Activated T-cell treated with anti-CD3 and anti-CD28 coated beads for 48 hours (primary cell): ENCODE measurements at regions not wholly inside any gene's neighbourhood (a gene's known extent, or its start where the extent isn't known, plus 50 kb on each side); places are given as distances from the start of the nearest gene placed in this dataset.

ENCODE experiments used
- DNase-seq: peaks from one replicate; pipeline ENCODE4 v3.0.0-alpha.2; 2020; ENCODE audit warnings: low read depth

- DNase-seq = no peak
Observed at GRCh38 chr20:7516621-7517111, 423.6 kb downstream of the HAO1 start.

- no peak for DNase-seq
Observed at GRCh38 chr20:7520361-7520760, 419.9 kb downstream of the HAO1 start.

GRCh38 chr20:7523288-7523687, 417.0 kb downstream of the HAO1 start:
- DNase-seq = no peak

GRCh38 chr20:7540018-7540417, 400.2 kb downstream of the HAO1 start:
- no peak for DNase-seq

- no peak for DNase-seq
Observed at GRCh38 chr20:7540923-7541322, 399.3 kb downstream of the HAO1 start.

GRCh38 chr20:7571101-7571500, 369.2 kb downstream of the HAO1 start:
- DNase-seq = no peak

- no peak for DNase-seq
Observed at GRCh38 chr20:7571521-7572055, 368.7 kb downstream of the HAO1 start.

GRCh38 chr20:7579888-7580287, 360.4 kb downstream of the HAO1 start:
- no peak for DNase-seq

- no peak for DNase-seq
Observed at GRCh38 chr20:7585126-7585679, 355.1 kb downstream of the HAO1 start.

GRCh38 chr20:7586481-7586880, 353.8 kb downstream of the HAO1 start:
- no peak for DNase-seq

- no peak for DNase-seq
Observed at GRCh38 chr20:7589164-7589563, 351.1 kb downstream of the HAO1 start.

- no peak for DNase-seq
Observed at GRCh38 chr20:7596541-7596940, 343.7 kb downstream of the HAO1 start.

- DNase-seq = no peak
Observed at GRCh38 chr20:7601431-7601830, 338.8 kb downstream of the HAO1 start.

GRCh38 chr20:7606941-7607340, 333.3 kb downstream of the HAO1 start:
- DNase-seq = no peak

GRCh38 chr20:7608250-7608649, 332.0 kb downstream of the HAO1 start:
- DNase-seq = no peak

GRCh38 chr20:7609251-7609650, 331.0 kb downstream of the HAO1 start:
- no peak for DNase-seq

- no peak for DNase-seq
Observed at GRCh38 chr20:7610681-7611080, 329.6 kb downstream of the HAO1 start.

GRCh38 chr20:7617797-7618196, 322.5 kb downstream of the HAO1 start:
- DNase-seq = no peak

- DNase-seq = no peak
Observed at GRCh38 chr20:7622399-7622961, 317.8 kb downstream of the HAO1 start.

GRCh38 chr20:7624886-7625285, 315.4 kb downstream of the HAO1 start:
- DNase-seq = no peak

GRCh38 chr20:7627734-7628663, 312.3 kb downstream of the HAO1 start:
- DNase-seq = no peak

- DNase-seq = no peak
Observed at GRCh38 chr20:7629880-7630279, 310.4 kb downstream of the HAO1 start.

GRCh38 chr20:7637184-7637583, 303.1 kb downstream of the HAO1 start:
- no peak for DNase-seq
